Mucosa of descending colon (tissue), 3 donors: ENCODE measurements at regions not wholly inside any gene's neighbourhood (a gene's known extent, or its start where the extent isn't known, plus 50 kb on each side); places are given as distances from the start of the nearest gene placed in this dataset.

Source experiments
- ATAC-seq: fragments of 200-7000 bp; cut with Tn5 transposase; one replicate; pipeline ENCODE4 v1.9.1; 2020; ENCODE audit warnings: mild to moderate bottlenecking, moderate library complexity
- DNase-seq, 3 donors: peaks; one replicate each; pipeline ENCODE4 v3.0.0-alpha.2; 2020
- H3K36me3 ChIP-seq: fragments of 200-600 bp; one replicate; pipeline ENCODE4 v1.8.0; 2021; ENCODE audit warnings: low read depth, mild to moderate bottlenecking
- H3K4me1 ChIP-seq: fragments of 200-600 bp; one replicate; pipeline ENCODE4 v1.8.0; 2021; ENCODE audit warnings: low read depth, mild to moderate bottlenecking
- H3K4me3 ChIP-seq: fragments of 200-600 bp; one replicate; pipeline ENCODE4 v1.8.0; 2021; ENCODE audit warnings: mild to moderate bottlenecking
- H3K9me3 ChIP-seq: fragments of 200-600 bp; one replicate; pipeline ENCODE4 v1.8.0; 2021; ENCODE audit warnings: mild to moderate bottlenecking
- CTCF ChIP-seq: fragments of 200-600 bp; IDR thresholded peaks from one replicate; pipeline ENCODE4 v1.8.0; 2022; ENCODE audit warnings: antibody characterized with exemption, mild to moderate bottlenecking
- intact Hi-C, 2 donors: fragments of 100-400 bp; cut with DNase I in 1 of 2; cut with micrococcal nuclease in 1 of 2; formaldehyde crosslinking; loops; one replicate each; pipeline versions ENCODE4 v1.11.0 to v1.11.1; 2022; cut with DNase I, micrococcal nuclease
- donor health status: DM: no; HTN: no; CAD: no; lungs with moderate emphysema.
- donor health status: DM: no; HTN: no; CAD: no.
- donor health status: DM: no; HTN: yes; CAD: no.

- DNase-seq (no peak), ATAC-seq (no peak)
- no peak for TF ChIP-seq CTCF
- H3K4me1 ChIP-seq: no peaks in the 10 kb centered on the region
- intact Hi-C loops: no loop called here
- no peak overlapping the region for H3K4me3 ChIP-seq
- no peaks in the 10 kb centered on the region for H3K9me3 ChIP-seq
- H3K36me3 ChIP-seq: no peaks in the 10 kb centered on the region
These were observed 658.8 kb upstream of the DEFB115 start for GRCh38 chr20:30598460-30599230.

GRCh38 chr20:30599990-30600389, 657.5 kb upstream of the DEFB115 start:
- no peak for TF ChIP-seq CTCF
- intact Hi-C loops: no loop called here
- H3K36me3 ChIP-seq: no peaks in the 10 kb centered on the region
- no peak for DNase-seq
- no peaks in the 10 kb centered on the region for H3K4me1 ChIP-seq
- no peak overlapping the region for H3K4me3 ChIP-seq
- no peak for ATAC-seq
- H3K9me3 ChIP-seq: no peaks in the 10 kb centered on the region

- ATAC-seq: no peak
- no peak for DNase-seq
- H3K9me3 ChIP-seq: peaks cover 5% of the 10 kb centered on the region
- intact Hi-C loops: no loop called here
- TF ChIP-seq CTCF: no peak
- no peaks in the 10 kb centered on the region for H3K4me1 ChIP-seq
- H3K36me3 ChIP-seq: no peaks in the 10 kb centered on the region
- H3K4me3 ChIP-seq: no peak overlapping the region
These were observed 655.5 kb upstream of the DEFB115 start for GRCh38 chr20:30601974-30602373.

GRCh38 chr20:30602424-30602823, 655.0 kb upstream of the DEFB115 start:
- H3K9me3 ChIP-seq: peaks cover 6% of the 10 kb centered on the region
- no peaks in the 10 kb centered on the region for H3K36me3 ChIP-seq
- DNase-seq (no peak), ATAC-seq (no peak)
- intact Hi-C loops: no loop called here
- H3K4me3 ChIP-seq: no peak overlapping the region
- H3K4me1 ChIP-seq: no peaks in the 10 kb centered on the region
- no peak for TF ChIP-seq CTCF

GRCh38 chr20:30606990-30607389, 650.5 kb upstream of the DEFB115 start:
- no peak for ATAC-seq
- TF ChIP-seq CTCF: no peak
- intact Hi-C loops: no loop called here
- H3K4me3 ChIP-seq: no peak overlapping the region
- H3K36me3 ChIP-seq: no peaks in the 10 kb centered on the region
- H3K9me3 ChIP-seq: peaks cover 6% of the 10 kb centered on the region
- no peaks in the 10 kb centered on the region for H3K4me1 ChIP-seq
- no peak for DNase-seq
